ENCODE measurements at regions not wholly inside any gene's neighbourhood (a gene's known extent, or its start where the extent isn't known, plus 50 kb on each side); places are given as distances from the start of the nearest gene placed in this dataset.

GRCh38 chr6:4682431-4683097 is 93.6 kb upstream of the CDYL start:
- FAIRE-seq (no peak), DNase-seq (ENCODE audit: low read depth) (no peak)
- H3K27me3 ChIP-seq (ENCODE audit: control insufficient read depth, insufficient read depth, low read length) = no peaks in the 10 kb centered on the region
- TF ChIP-seq CTCF (IDR thresholded peaks at IDR 0.05; ENCODE audit: insufficient read depth, low read length, severe bottlenecking) = no peak
- H3K4me3 ChIP-seq (ENCODE audit: low read depth, low read length) = no peak overlapping the region
- H3K36me3 ChIP-seq (ENCODE audit: control insufficient read depth, insufficient read depth, low read length) = no peaks in the 10 kb centered on the region

- no peak for TF ChIP-seq CTCF (IDR thresholded peaks at IDR 0.05; ENCODE audit: insufficient read depth, low read length, severe bottlenecking)
- peaks cover under 1% of the 10 kb centered on the region for H3K27me3 ChIP-seq (ENCODE audit: control insufficient read depth, insufficient read depth, low read length)
- no peak overlapping the region for H3K4me3 ChIP-seq (ENCODE audit: low read depth, low read length)
- FAIRE-seq = no peak
- no peaks in the 10 kb centered on the region for H3K36me3 ChIP-seq (ENCODE audit: control insufficient read depth, insufficient read depth, low read length)
- DNase-seq (ENCODE audit: low read depth) = no peak
Observed at GRCh38 chr6:4678506-4679300, 97.5 kb upstream of the CDYL start.

GRCh38 chr6:4677751-4678065 is 98.5 kb upstream of the CDYL start:
- DNase-seq (ENCODE audit: low read depth) (no peak), FAIRE-seq (no peak)
- TF ChIP-seq CTCF (IDR thresholded peaks at IDR 0.05; ENCODE audit: insufficient read depth, low read length, severe bottlenecking) = no peak
- Histone ChIP-seq H3K4me3 (ENCODE audit: low read depth, low read length) (no peak overlapping the region), H3K27me3 (ENCODE audit: control insufficient read depth, insufficient read depth, low read length) (peaks cover 2% of the 10 kb centered on the region), H3K36me3 (ENCODE audit: control insufficient read depth, insufficient read depth, low read length) (no peaks in the 10 kb centered on the region)

- no peak for TF ChIP-seq CTCF (IDR thresholded peaks at IDR 0.05; ENCODE audit: insufficient read depth, low read length, severe bottlenecking)
- DNase-seq (ENCODE audit: low read depth) (no peak), FAIRE-seq (no peak)
- no peaks in the 10 kb centered on the region for H3K36me3 ChIP-seq (ENCODE audit: control insufficient read depth, insufficient read depth, low read length)
- H3K4me3 ChIP-seq (ENCODE audit: low read depth, low read length) = no peak overlapping the region
- peaks cover 2% of the 10 kb centered on the region for H3K27me3 ChIP-seq (ENCODE audit: control insufficient read depth, insufficient read depth, low read length)
Observed at GRCh38 chr6:4677011-4677750, 99.0 kb upstream of the CDYL start.

GRCh38 chr6:4676016-4676415 is 100.2 kb upstream of the CDYL start:
- no peak for FAIRE-seq
- Histone ChIP-seq H3K4me3 (ENCODE audit: low read depth, low read length) (no peak overlapping the region), H3K27me3 (ENCODE audit: control insufficient read depth, insufficient read depth, low read length) (peaks cover 2% of the 10 kb centered on the region), H3K36me3 (ENCODE audit: control insufficient read depth, insufficient read depth, low read length) (no peaks in the 10 kb centered on the region)
- no peak for DNase-seq (ENCODE audit: low read depth)
- TF ChIP-seq CTCF (IDR thresholded peaks at IDR 0.05; ENCODE audit: insufficient read depth, low read length, severe bottlenecking) = no peak

Data from bronchial epithelial cell (primary cell).